OCI-M2 (cell line): ENCODE measurements at regions not wholly inside any gene's neighbourhood (a gene's known extent, or its start where the extent isn't known, plus 50 kb on each side); places are given as distances from the start of the nearest gene placed in this dataset.

Experiments
- DNase-seq: peaks from one replicate; lab custom pipeline; 2025; ENCODE audit not compliant: unreplicated experiment; lab: John Stamatoyannopoulos, UW

- DNase-seq, result no peak
Measured at GRCh38 chr11:103530257-103530656, 421.0 kb downstream of the DYNC2H1 start.

- DNase-seq, result no peak
Measured at GRCh38 chr11:103532133-103532788, 423.0 kb downstream of the DYNC2H1 start.

GRCh38 chr11:103534191-103534590 lies 425.0 kb downstream of the DYNC2H1 start:
- no peak for DNase-seq

GRCh38 chr11:103534959-103535358 lies 425.7 kb downstream of the DYNC2H1 start:
- DNase-seq, result no peak

GRCh38 chr11:103536335-103536722 lies 427.1 kb downstream of the DYNC2H1 start:
- DNase-seq, result no peak

GRCh38 chr11:103537904-103538502 lies 428.8 kb downstream of the DYNC2H1 start:
- no peak for DNase-seq

- DNase-seq, result no peak
Measured at GRCh38 chr11:103539166-103539565, 429.9 kb downstream of the DYNC2H1 start.

- DNase-seq, result no peak
Measured at GRCh38 chr11:103541186-103541795, 432.1 kb downstream of the DYNC2H1 start.

- no peak for DNase-seq
Measured at GRCh38 chr11:103542851-103543250, 433.6 kb downstream of the DYNC2H1 start.

- DNase-seq, result no peak
Measured at GRCh38 chr11:103543456-103543855, 434.2 kb downstream of the DYNC2H1 start.

GRCh38 chr11:103544874-103545273 lies 435.6 kb downstream of the DYNC2H1 start:
- no peak for DNase-seq

GRCh38 chr11:103545551-103545950 lies 436.3 kb downstream of the DYNC2H1 start:
- no peak for DNase-seq

- no peak for DNase-seq
Measured at GRCh38 chr11:103546236-103546635, 437.0 kb downstream of the DYNC2H1 start.

- no peak for DNase-seq
Measured at GRCh38 chr11:103547024-103547423, 437.8 kb downstream of the DYNC2H1 start.

- DNase-seq, result no peak
Measured at GRCh38 chr11:103547691-103548090, 438.5 kb downstream of the DYNC2H1 start.

GRCh38 chr11:103548838-103549237 lies 439.6 kb downstream of the DYNC2H1 start:
- no peak for DNase-seq

- no peak for DNase-seq
Measured at GRCh38 chr11:103550811-103551210, 441.6 kb downstream of the DYNC2H1 start.

- no peak for DNase-seq
Measured at GRCh38 chr11:103552086-103552485, 442.9 kb downstream of the DYNC2H1 start.

GRCh38 chr11:103556171-103556570 lies 446.9 kb downstream of the DYNC2H1 start:
- DNase-seq, result no peak

GRCh38 chr11:103566116-103566515 lies 456.9 kb downstream of the DYNC2H1 start:
- no peak for DNase-seq

GRCh38 chr11:103581760-103582159 lies 454.7 kb upstream of the DDI1 start:
- DNase-seq, result no peak

- DNase-seq, result no peak
Measured at GRCh38 chr11:103582351-103582909, 454.0 kb upstream of the DDI1 start.
